Inferior parietal cortex (tissue), 1 donor: ENCODE measurements at regions not wholly inside any gene's neighbourhood (a gene's known extent, or its start where the extent isn't known, plus 50 kb on each side); places are given as distances from the start of the nearest gene placed in this dataset.

Experiments
- DNase-seq: peaks from one replicate; pipeline ENCODE4 v3.0.0-alpha.2; 2016; ENCODE audit errors: extremely low spot score

DNA sequence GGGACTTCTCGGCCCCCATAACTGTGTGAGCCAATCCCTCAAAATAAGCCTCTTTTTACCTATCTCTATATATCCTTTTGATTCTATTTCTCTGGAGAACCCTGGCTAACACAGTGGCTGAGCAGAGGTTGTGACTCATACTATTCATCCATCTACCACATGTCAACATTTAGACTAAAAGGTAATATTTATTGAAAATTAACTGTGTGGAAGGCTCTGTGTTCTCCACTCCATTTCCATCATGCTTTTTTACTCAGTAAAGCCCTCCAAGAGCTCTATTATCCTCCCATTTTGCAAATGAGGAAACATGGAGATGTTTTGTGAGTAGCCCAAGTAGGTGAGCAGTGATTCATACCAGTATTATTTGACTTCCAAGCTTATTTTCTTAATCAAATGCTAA is 217.9 kb upstream of the DCBLD2 start:
- DNase-seq, result no peak

GRCh38 chr3:99118381-99118780 is 216.9 kb upstream of the DCBLD2 start:
- DNase-seq, result no peak

DNA sequence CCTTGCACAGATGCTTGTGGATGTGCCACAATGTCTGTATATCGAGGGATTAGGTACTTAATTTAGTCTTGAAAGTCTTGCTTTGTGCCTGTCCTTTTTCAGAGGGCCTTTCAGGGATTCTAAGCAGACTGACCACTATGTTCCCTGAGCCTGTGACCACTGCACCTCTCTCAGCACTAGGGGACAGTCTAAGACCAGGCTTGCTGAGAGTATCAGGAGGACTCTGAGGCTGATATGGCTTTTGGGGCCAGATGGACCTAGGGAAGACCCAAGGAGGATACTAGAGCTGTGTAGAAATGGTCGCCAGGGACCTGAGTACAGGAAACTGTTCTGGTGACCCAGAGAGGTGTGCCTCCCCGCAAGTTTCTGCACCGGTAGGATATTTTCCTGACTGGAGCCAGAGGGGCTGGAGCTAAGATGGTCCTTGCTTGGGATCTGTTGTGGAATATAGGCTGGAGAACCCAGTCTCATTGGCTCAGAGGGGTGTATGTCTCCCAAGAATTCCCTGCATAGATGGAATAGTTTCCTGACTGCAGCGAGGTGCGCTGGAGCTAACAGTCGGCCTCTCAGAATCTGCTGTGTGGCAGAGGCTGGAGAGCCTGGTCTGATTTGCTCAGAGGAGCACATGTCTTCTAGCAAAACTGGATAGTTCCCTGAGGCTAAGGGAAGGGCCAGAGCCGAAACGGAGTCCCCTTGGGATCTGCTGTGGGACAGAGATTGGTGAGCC is 213.2 kb upstream of the DCBLD2 start:
- no peak for DNase-seq

DNA sequence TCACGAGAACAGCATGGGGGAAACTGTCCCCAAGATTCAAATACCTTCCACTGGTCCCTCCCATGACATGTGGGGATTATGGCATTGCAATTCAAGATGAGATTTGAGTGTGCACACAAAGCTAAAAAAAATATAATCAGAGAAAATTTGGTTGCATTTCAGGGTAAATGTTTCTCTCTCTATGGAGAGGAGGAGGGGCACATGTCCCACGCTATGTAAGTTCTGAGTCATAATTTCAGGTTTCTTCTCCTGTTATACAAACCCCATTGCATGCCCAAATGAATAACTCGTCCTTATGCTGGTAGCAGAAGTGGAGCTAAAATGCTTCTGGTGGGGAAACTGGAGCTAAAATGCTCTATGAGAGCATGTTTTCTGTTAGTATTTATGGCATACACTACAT is 209.7 kb upstream of the DCBLD2 start:
- no peak for DNase-seq

GRCh38 chr3:99110401-99110800 is 208.9 kb upstream of the DCBLD2 start:
- no peak for DNase-seq

GRCh38 chr3:99108508-99108907 is 207.0 kb upstream of the DCBLD2 start:
- DNase-seq, result no peak

- DNase-seq, result no peak
These were observed 193.1 kb upstream of the DCBLD2 start for GRCh38 chr3:99094606-99095005.

DNA sequence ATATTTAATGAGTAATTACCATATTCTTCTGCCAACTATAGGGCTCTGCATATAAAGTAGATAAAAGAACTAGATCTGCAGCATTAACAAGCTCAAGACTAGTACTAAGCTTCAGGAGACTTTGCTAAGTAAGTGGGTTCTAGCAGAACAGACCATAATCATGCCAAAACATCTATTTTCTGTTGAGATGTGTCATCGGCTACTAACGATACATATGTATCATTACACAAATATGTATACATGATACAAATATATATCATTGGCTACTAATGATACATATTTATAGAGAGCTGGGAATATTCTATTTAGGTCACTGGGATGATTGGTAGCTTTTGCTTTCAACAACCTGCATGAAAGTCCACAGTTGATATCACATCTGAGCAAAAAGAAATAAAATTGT is 185.8 kb upstream of the DCBLD2 start:
- DNase-seq, result no peak

DNA sequence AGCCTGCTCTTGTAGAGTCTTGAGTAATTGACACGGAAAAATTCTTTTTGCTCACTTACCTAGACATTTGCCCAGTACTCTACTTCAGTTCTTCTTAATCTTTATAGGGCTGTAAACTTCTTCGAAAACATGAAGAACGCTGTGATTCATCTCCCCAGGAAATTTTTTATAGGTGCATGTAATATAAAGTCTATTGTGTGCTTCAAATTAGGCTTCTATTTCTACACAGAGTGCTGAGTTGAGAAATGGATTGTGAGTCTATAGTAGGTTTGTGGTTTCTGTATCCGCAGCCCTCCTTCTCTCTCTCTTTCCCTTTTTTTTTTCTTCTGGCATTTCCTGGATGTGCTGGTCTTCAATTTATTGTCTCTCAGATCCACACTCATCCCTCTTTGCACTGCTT is 183.3 kb upstream of the DCBLD2 start:
- DNase-seq, result no peak

DNA sequence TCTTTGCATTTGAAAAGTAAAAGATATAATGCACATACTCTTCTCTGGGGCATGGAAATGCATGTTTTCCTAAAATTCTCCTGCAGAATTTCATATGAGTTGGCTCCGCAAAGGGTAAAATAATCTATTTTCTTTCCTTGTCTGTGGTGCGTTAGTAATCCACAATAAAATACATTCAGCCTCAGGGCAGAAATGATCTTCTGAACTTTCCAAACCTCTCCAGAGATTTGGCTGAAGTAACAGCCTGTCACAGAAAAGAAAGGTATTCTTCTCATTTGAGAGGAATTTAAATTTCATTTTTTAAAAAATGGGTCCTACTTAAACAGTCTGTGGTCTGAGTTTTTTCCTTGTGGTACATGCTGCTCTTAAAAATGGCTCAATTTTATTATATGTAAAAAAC is 182.7 kb upstream of the DCBLD2 start:
- no peak for DNase-seq

- DNase-seq, result peak; percentile 10
These were observed 169.6 kb upstream of the DCBLD2 start for GRCh38 chr3:99071096-99071495.

DNA sequence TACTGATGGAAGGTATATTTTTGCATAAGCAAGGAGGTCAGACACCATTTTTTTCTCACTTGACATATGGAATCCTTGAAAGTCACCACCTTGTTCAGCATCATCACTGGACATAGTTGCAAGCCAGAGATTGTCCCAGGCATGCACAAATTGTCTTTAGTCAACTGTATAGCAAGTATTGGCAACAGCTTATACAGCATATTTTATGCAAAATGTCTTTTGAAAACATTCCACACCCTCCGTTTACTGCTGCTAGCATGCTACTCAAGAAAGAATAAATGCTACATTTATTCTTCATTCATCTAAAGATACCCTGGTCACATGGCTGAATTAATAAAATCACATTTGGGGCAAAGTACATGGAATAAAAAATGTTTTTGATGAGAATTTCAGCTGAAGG is 168.5 kb upstream of the DCBLD2 start:
- no peak for DNase-seq

GRCh38 chr3:99066863-99067262 is 165.4 kb upstream of the DCBLD2 start:
- DNase-seq, result no peak

- DNase-seq, result no peak
These were observed 147.7 kb upstream of the DCBLD2 start for GRCh38 chr3:99049164-99049563.

DNA sequence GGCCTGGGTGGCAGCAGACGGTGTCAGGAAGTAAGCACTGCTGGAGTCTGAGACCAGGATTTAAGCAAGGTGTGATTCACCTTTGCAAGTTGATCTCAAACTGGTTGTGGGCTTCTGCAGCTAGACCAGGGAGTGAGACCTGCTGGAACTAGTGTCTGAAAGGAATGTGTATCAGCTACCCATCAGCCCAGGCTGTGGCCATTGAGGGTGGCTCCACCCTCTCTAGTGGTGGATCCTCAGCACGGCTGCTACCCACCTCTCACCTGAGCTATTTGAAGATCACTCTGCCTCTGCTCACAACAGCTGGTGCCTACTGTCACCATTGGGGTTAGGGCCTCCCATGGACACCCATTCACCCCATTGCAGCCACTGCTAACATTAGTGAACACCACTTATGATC is 140.3 kb upstream of the DCBLD2 start:
- no peak for DNase-seq

DNA sequence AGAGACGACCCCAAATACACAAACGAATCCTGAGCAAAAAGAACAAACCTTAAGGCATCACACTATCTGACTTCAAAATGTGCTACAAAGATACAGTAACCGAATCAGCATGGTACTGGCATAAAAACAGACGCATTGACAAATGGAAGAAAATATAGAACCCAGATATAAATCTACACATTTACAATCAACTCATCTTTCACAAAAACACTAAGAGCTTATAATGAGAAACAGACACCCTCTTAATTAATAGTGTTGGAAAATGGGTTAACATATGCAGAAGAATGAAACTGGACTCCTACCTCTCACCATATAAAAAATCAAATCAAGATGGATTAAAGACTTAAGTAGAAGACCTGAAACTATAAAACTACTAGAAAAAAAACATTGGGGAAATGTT is 130.3 kb upstream of the DCBLD2 start:
- DNase-seq, result no peak

- peak; percentile 60 for DNase-seq
These were observed 122.2 kb upstream of the DCBLD2 start for GRCh38 chr3:99023590-99024192.

DNA sequence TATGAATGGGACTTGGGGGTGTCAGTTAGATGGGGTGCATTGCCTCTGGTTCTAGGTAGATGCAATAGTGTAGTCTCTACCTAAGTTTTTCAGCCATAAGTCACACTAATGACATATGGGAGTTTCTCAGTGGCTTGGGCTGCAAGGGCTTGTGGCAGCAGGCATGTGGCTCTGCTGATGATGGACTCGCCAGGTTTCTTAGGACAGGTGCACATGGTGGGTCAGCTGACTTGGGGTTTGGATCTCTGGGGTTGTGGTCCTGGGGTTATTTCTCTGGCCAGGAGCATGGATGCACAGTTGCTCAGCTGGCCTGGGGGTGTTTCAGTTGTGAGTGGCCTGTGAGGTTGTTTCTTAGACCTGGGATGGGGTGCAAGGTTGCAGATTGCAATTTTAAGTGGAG is 120.0 kb upstream of the DCBLD2 start:
- no peak for DNase-seq

DNA sequence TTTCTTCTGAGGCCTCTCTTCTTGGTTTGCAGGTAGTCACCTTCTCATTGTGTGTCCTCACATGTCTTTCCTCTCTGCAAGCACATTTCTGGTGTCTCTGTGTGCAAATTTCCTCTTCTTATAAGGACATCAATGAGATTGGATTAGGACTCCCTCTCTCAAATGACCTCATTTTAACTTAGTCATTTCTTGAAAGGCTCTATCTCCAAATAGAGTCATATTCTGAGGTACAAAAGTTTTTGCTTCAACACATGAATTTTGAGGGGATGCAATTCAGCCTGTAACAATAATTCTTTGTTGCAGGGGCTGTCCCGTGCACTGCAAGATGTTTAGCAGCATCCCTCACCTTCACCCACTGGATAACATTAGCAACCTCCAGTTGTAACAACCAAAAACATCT is 115.0 kb upstream of the DCBLD2 start:
- DNase-seq, result no peak

- DNase-seq, result no peak
These were observed 112.4 kb upstream of the DCBLD2 start for GRCh38 chr3:99013777-99014315.

DNA sequence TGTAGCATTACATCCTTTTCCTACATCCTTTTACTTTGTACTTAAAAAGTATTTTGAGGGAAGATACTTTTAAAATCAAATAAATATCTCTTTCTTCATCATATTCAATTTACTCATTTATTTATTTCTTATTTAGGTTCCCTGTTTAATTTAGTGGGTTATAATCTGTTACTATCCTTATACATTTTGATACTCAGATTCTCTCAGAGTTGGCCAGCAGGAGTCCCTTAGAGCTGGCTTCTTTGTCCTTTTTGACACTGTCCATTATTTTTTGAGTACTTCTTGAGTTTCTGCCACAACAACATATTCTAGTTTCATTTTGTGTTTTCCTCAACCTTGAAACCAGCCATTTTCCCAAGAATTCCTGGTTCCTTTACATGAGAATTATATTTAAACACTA is 111.6 kb upstream of the DCBLD2 start:
- DNase-seq, result no peak

- DNase-seq, result no peak
These were observed 110.6 kb upstream of the DCBLD2 start for GRCh38 chr3:99012051-99012450.

- no peak for DNase-seq
These were observed 108.4 kb upstream of the DCBLD2 start for GRCh38 chr3:99009851-99010250.

GRCh38 chr3:99006686-99007085 is 105.2 kb upstream of the DCBLD2 start:
- DNase-seq, result no peak
